ENCODE measurements at regions not wholly inside any gene's neighbourhood (a gene's known extent, or its start where the extent isn't known, plus 50 kb on each side); places are given as distances from the start of the nearest gene placed in this dataset.

DNA sequence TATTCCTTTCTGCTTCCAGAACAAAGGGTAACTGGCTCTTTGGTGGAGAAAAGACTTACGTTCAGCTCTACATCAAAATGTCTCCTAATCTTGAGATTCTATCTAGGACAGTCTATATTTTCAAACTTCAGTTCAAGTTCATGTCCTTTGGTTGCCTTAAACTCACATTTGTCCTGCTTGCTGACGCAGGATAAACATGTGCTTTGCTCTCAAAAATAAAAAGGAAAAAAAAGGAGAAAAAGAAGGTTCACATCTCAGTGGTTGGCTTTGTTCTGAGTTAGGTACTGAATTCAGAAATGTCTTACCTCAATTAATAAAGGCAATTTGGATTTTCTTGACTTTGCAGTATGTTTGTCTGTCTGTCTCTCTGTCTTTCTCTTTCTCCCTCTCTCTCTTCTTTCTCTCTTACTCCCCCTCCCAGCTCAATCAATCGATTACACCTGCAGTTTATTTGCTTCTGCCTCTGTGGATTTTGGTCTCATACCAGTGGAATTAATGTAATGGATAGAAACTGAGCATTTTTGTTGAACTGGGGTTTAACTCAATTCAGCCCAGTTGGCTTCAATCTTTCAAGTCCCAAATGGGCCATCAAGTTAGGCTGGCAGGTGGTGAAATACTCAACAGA is 72.2 kb upstream of the ADRB1 start:
- TF ChIP-seq, protein P1, sequence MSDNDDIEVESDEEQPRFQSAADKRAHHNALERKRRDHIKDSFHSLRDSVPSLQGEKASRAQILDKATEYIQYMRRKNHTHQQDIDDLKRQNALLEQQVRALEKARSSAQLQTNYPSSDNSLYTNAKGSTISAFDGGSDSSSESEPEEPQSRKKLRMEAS (IDR thresholded peaks at IDR 0.05; ENCODE audit: insufficient read depth, insufficient read length) = no peak
- TF ChIP-seq FOS (IDR thresholded peaks at IDR 0.05; ENCODE audit: borderline replicate concordance, insufficient read depth, low read length) = no peak
- TF ChIP-seq MYC (IDR thresholded peaks at IDR 0.05; ENCODE audit: low read depth, low read length) = no peak
- TF ChIP-seq POLR2A (IDR thresholded peaks at IDR 0.05; ENCODE audit: low read depth, low read length) = no peak
- TF ChIP-seq JUN (IDR thresholded peaks at IDR 0.05; ENCODE audit: borderline replicate concordance, insufficient read depth, insufficient read length, low read depth) = no peak
- TF ChIP-seq, protein P2, sequence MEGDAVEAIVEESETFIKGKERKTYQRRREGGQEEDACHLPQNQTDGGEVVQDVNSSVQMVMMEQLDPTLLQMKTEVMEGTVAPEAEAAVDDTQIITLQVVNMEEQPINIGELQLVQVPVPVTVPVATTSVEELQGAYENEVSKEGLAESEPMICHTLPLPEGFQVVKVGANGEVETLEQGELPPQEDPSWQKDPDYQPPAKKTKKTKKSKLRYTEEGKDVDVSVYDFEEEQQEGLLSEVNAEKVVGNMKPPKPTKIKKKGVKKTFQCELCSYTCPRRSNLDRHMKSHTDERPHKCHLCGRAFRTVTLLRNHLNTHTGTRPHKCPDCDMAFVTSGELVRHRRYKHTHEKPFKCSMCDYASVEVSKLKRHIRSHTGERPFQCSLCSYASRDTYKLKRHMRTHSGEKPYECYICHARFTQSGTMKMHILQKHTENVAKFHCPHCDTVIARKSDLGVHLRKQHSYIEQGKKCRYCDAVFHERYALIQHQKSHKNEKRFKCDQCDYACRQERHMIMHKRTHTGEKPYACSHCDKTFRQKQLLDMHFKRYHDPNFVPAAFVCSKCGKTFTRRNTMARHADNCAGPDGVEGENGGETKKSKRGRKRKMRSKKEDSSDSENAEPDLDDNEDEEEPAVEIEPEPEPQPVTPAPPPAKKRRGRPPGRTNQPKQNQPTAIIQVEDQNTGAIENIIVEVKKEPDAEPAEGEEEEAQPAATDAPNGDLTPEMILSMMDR (IDR thresholded peaks at IDR 0.05; ENCODE audit: extremely low read depth in 1 of 2, insufficient read depth in 1 of 2, low read depth in 1 of 2, low read length in 2 of 2) = no peak
- no peak for TF ChIP-seq EZH2 (IDR thresholded peaks at IDR 0.05; ENCODE audit: borderline replicate concordance, low read depth, low read length, severe bottlenecking)
- no peak for TF ChIP-seq POLR2AphosphoS5 (IDR thresholded peaks at IDR 0.05; ENCODE audit: insufficient read depth, low read depth, low read length)
- no peak for TF ChIP-seq GATA2 (IDR thresholded peaks at IDR 0.05; ENCODE audit: insufficient read depth, insufficient read length, low read depth, low read length)
- intact Hi-C loops (cut with micrococcal nuclease) = no loop called here
- no TSS peak for BruUV-seq (replicated peaks)
- Histone ChIP-seq H3K9me3 (replicated peaks; ENCODE audit: control insufficient read depth, insufficient read depth, low read length) (no peaks in the 10 kb centered on the region), H3K36me3 (ENCODE audit: control insufficient read depth in 2 of 2, extremely low read depth in 1 of 2, insufficient read depth in 2 of 2, low read length in 2 of 2) (no peaks in the 10 kb centered on the region), H2AFZ (ENCODE audit: low read depth, low read length) (no peak overlapping the region), H4K20me1 (replicated peaks; ENCODE audit: control insufficient read depth, extremely low read depth, insufficient read depth, low read length) (no peaks in the 10 kb centered on the region), H3K27ac (ENCODE audit: insufficient read depth, low read depth, low read length) (no peak overlapping the region), H3K4me1 (ENCODE audit: control insufficient read depth, extremely low read depth, insufficient read depth, low read length) (no peaks in the 10 kb centered on the region), H3K9ac (replicated peaks; ENCODE audit: extremely low read depth, insufficient read depth, low read length) (no peak overlapping the region), H3K4me2 (ENCODE audit: insufficient read depth, low read length) (no peak overlapping the region), H3K4me3 (replicated peaks in 1 of 3; ENCODE audit: insufficient read depth in 1 of 3, low read depth in 1 of 3, low read length in 3 of 3) (no peak overlapping the region), H3K27me3 (ENCODE audit: control insufficient read depth in 2 of 2, insufficient read depth in 2 of 2, low read length in 2 of 2) (peaks cover 2% of the 10 kb centered on the region in 2 experiments), H3K9me1 (replicated peaks; ENCODE audit: control insufficient read depth, extremely low read depth, insufficient read depth, low read length) (no peaks in the 10 kb centered on the region), H3K79me2 (ENCODE audit: control insufficient read depth, insufficient read depth, low read length) (no peaks in the 10 kb centered on the region)
- FAIRE-seq = no peak
- DNase-seq (ENCODE audit: low read depth, low spot score) = no peak
- CTCF ChIA-PET = interaction anchor here (1.2 kb wide), 1 partner anchor 9 kb away, joined by 3 read pairs; no protein-coding TSS in a partner anchor
- dilution Hi-C loops (cut with MboI; ENCODE audit: extremely low pct_ligation_motif_present, low sequenced_read_pairs) = no loop called here
- POLR2A ChIA-PET = no interaction called here
